ENCODE measurements at regions not wholly inside any gene's neighbourhood (a gene's known extent, or its start where the extent isn't known, plus 50 kb on each side); places are given as distances from the start of the nearest gene placed in this dataset.

GRCh38 chr4:3712936-3713335 is 53.2 kb upstream of the ADRA2C start:
- DNase-seq = no peak
- intact Hi-C loops (cut with DNase I; ENCODE audit: low total_unique reads) = no loop called here
- H3K27me3 ChIP-seq = peaks cover 0 to 46% (median 0%) of the 10 kb centered on the region in 3 donors
- 81 to 84% (median 82%) methylated on average over 20 of the region's 20 CpGs for WGBS, 5 donors
- H3K4me3 ChIP-seq = no peak overlapping the region
- H3K36me3 ChIP-seq = no peaks in the 10 kb centered on the region
- H3K27ac ChIP-seq = no peak overlapping the region
- H3K4me1 ChIP-seq = no peaks in the 10 kb centered on the region
- TF ChIP-seq POLR2A (IDR thresholded peaks at IDR 0.05) (no peak), CTCF (IDR thresholded peaks at IDR 0.05) (no peak), POLR2AphosphoS5 (IDR thresholded peaks at IDR 0.05) (no peak), EP300 (IDR thresholded peaks at IDR 0.05) (no peak)
- H3K9me3 ChIP-seq = peaks cover 0 to 3% (median under 1%) of the 10 kb centered on the region in 4 donors

DNA sequence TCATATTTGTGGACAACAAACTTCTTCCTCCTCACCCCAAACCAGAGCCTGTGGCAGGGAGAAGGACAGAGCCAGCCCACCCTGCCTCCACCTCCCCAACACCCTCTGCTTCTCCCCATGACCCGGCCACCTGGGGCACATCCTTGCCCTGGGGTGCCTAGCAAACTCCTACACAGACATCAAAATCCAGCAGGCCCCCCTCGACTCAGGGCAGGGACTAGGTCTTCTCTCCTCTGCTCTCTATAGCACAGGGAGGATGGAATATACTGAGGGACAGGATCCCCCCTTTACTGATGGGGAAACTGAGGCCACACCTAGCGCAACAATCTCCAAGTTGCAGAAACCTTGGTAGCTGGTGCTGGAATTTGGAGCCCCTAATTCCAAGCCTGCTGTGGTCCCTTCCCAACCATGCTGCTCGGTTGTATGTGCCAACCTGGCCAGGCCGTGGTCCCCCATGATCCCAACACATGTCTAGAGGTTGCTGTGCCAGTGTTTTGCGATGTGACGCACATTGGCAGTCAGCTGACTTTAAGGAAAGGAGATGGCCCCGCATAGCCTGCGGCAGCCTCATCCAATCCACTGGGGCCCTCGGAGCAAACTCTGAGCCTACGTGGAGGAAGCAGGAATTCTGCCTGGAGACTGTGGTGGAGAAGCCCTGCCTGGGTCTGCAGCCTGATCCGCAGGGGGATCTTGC is 53.9 kb upstream of the ADRA2C start:
- Histone ChIP-seq H3K36me3 (no peaks in the 10 kb centered on the region), H3K27ac (no peak overlapping the region), H3K27me3 (peaks cover 0 to 48% (median 0%) of the 10 kb centered on the region in 3 donors), H3K4me3 (no peak overlapping the region), H3K4me1 (no peaks in the 10 kb centered on the region), H3K9me3 (no peaks in the 10 kb centered on the region)
- WGBS, 5 donors = 75 to 88% (median 80%) methylated on average over 1 to 12 of the region's 12 CpGs
- DNase-seq = no peak
- TF ChIP-seq CTCF (IDR thresholded peaks at IDR 0.05) (no peak), EP300 (IDR thresholded peaks at IDR 0.05) (no peak), POLR2AphosphoS5 (IDR thresholded peaks at IDR 0.05) (no peak), POLR2A (IDR thresholded peaks at IDR 0.05) (no peak)
- intact Hi-C loops (cut with DNase I; ENCODE audit: low total_unique reads) = no loop called here

GRCh38 chr4:3711183-3712111 is 54.7 kb upstream of the ADRA2C start:
- no peaks in the 10 kb centered on the region for H3K4me1 ChIP-seq
- peaks cover 0 to 48% (median 0%) of the 10 kb centered on the region in 3 donors for H3K27me3 ChIP-seq
- no peaks in the 10 kb centered on the region for H3K36me3 ChIP-seq
- no peaks in the 10 kb centered on the region for H3K9me3 ChIP-seq
- no peak overlapping the region for H3K4me3 ChIP-seq
- no peak overlapping the region for H3K27ac ChIP-seq
- intact Hi-C loops (cut with DNase I; ENCODE audit: low total_unique reads) = no loop called here
- no peak for TF ChIP-seq CTCF (IDR thresholded peaks at IDR 0.05)
- no peak for TF ChIP-seq POLR2AphosphoS5 (IDR thresholded peaks at IDR 0.05)
- TF ChIP-seq POLR2A (IDR thresholded peaks at IDR 0.05) = no peak
- TF ChIP-seq EP300 (IDR thresholded peaks at IDR 0.05) = no peak
- 60 to 71% (median 64%) methylated on average over 28 to 35 of the region's 35 CpGs for WGBS, 5 donors
- DNase-seq = no peak

DNA sequence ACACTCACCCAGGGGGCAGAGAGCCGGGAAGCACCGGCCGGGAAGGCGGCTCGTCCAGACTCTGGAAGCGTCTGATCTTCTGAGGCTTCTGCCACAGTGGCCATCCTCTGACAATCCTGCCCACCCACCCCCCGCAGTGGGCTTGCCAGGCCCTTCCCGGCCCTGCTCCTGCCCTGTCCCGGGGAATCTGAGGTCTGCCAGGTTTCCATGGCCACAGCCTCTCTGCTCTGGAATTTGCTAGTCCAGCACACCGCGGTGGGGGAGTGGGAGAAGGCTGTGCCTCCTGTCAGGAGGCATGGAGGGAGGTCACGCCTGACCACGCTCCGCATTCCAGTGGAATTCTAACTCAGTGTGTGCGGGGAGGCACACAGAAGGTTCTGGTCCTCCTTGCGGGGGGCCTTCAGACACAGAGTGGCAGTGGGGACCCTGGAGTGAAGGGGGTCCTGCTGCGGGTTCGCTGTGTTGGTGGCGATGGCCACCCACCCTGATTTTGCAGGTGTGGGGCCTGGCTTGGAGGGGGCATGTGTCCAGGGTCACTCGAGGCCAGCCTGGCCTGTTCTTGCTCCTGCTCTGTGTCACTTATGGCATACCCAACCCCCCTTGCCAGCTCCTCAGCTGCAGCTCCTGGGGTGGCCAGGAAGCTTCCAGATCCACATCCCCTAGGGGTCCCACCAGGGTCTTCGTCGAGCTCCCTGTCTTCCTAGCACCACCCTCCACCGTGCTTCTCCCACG is 55.6 kb upstream of the ADRA2C start:
- H3K4me3 ChIP-seq = no peak overlapping the region
- no peak for TF ChIP-seq CTCF (IDR thresholded peaks at IDR 0.05)
- no peak for TF ChIP-seq POLR2A (IDR thresholded peaks at IDR 0.05)
- TF ChIP-seq POLR2AphosphoS5 (IDR thresholded peaks at IDR 0.05) = no peak
- no peak for TF ChIP-seq EP300 (IDR thresholded peaks at IDR 0.05)
- intact Hi-C loops (cut with DNase I; ENCODE audit: low total_unique reads) = no loop called here
- no peaks in the 10 kb centered on the region for H3K36me3 ChIP-seq
- DNase-seq = peak in 1 of 2 donors; percentile 35
- H3K4me1 ChIP-seq = no peaks in the 10 kb centered on the region
- H3K9me3 ChIP-seq = no peaks in the 10 kb centered on the region
- 46 to 67% (median 59%) methylated on average over 19 to 24 of the region's 24 CpGs for WGBS, 5 donors
- H3K27ac ChIP-seq = no peak overlapping the region
- peaks cover 0 to 48% (median under 1%) of the 10 kb centered on the region in 3 donors for H3K27me3 ChIP-seq

All from stomach (tissue), 8 donors.